H9 (cell line): ENCODE measurements at regions not wholly inside any gene's neighbourhood (a gene's known extent, or its start where the extent isn't known, plus 50 kb on each side); places are given as distances from the start of the nearest gene placed in this dataset.

Experiments used
- DNase-seq: peaks from one replicate; pipeline ENCODE4 v3.0.0-alpha.2; 2017
- H2AFZ ChIP-seq: one replicate; pipeline ENCODE4 v1.6.1; 2013; ENCODE audit warnings: mild to moderate bottlenecking, low read length, control low read depth, moderate library complexity
- H2AK5ac ChIP-seq: 2 replicates; pipeline ENCODE4 v1.6.1; 2013; ENCODE audit warnings: low read length, control low read depth, mixed read lengths; ENCODE audit not compliant: insufficient read length
- H2BK120ac ChIP-seq: one replicate; pipeline ENCODE4 v1.6.1; 2013; ENCODE audit warnings: low read depth, mild to moderate bottlenecking, low read length, control low read depth, inconsistent platforms; ENCODE audit not compliant: poor library complexity, severe bottlenecking
- H2BK12ac ChIP-seq: 2 replicates; pipeline ENCODE4 v1.6.1; 2013; ENCODE audit warnings: low read length, control low read depth, mixed read lengths, low read depth; ENCODE audit not compliant: insufficient read length
- H2BK15ac ChIP-seq: 2 replicates; pipeline ENCODE4 v1.6.1; 2013; ENCODE audit warnings: low read depth, low read length, control low read depth
- H2BK20ac ChIP-seq: one replicate; pipeline ENCODE4 v1.6.1; 2013; ENCODE audit warnings: low read depth, mild to moderate bottlenecking, low read length, control low read depth, inconsistent platforms; ENCODE audit not compliant: poor library complexity, severe bottlenecking
- H2BK5ac ChIP-seq: 2 replicates; pipeline ENCODE4 v1.6.1; 2013; ENCODE audit warnings: low read length, control low read depth, mixed read lengths; ENCODE audit not compliant: insufficient read length
- H3K14ac ChIP-seq: 2 replicates; pipeline ENCODE4 v1.6.1; 2013; ENCODE audit warnings: low read length, control low read depth; ENCODE audit not compliant: insufficient read depth
- H3K18ac ChIP-seq: 2 replicates; pipeline ENCODE4 v1.6.1; 2013; ENCODE audit warnings: low read depth, mild to moderate bottlenecking, mixed read lengths, low read length, control low read depth; ENCODE audit not compliant: insufficient read length
- H3K23ac ChIP-seq: 2 replicates; pipeline ENCODE4 v1.6.1; 2013; ENCODE audit warnings: low read length, control low read depth, mixed read lengths, low read depth; ENCODE audit not compliant: insufficient read length
- H3K23me2 ChIP-seq: 2 replicates; pipeline ENCODE4 v1.6.1; 2013; ENCODE audit warnings: low read depth, mild to moderate bottlenecking, mixed read lengths, low read length, control low read depth; ENCODE audit not compliant: insufficient read length, poor library complexity, severe bottlenecking
- H3K27ac ChIP-seq: 2 replicates; pipeline ENCODE4 v1.5.1; 2013; ENCODE audit warnings: low read length, control low read depth, mixed read lengths, low read depth; ENCODE audit not compliant: insufficient read length
- H3K27me3 ChIP-seq: 2 replicates; pipeline ENCODE4 v1.6.1; 2013; ENCODE audit warnings: low read length, control low read depth, inconsistent platforms; ENCODE audit not compliant: insufficient read depth
- H3K4ac ChIP-seq: 2 replicates; pipeline ENCODE4 v1.6.1; 2013; ENCODE audit warnings: low read depth, mild to moderate bottlenecking, control low read depth, inconsistent platforms, low read length, moderate library complexity
- H3K4me1 ChIP-seq: 2 replicates; pipeline ENCODE4 v1.6.1; 2013; ENCODE audit warnings: low read length, control low read depth, inconsistent platforms; ENCODE audit not compliant: insufficient read depth
- H3K4me2 ChIP-seq: 2 replicates; pipeline ENCODE4 v1.6.1; 2013; ENCODE audit warnings: low read length, control low read depth, mixed read lengths; ENCODE audit not compliant: insufficient read length, insufficient read depth
- H3K56ac ChIP-seq: 2 replicates; pipeline ENCODE4 v1.6.1; 2013; ENCODE audit warnings: low read depth, mild to moderate bottlenecking, mixed read lengths, low read length, control low read depth; ENCODE audit not compliant: insufficient read length
- H3K79me1 ChIP-seq: 2 replicates; pipeline ENCODE4 v1.6.1; 2013; ENCODE audit warnings: low read depth, mild to moderate bottlenecking, moderate library complexity, low read length, control low read depth, inconsistent platforms; ENCODE audit not compliant: insufficient read depth, poor library complexity, severe bottlenecking
- H3K79me2 ChIP-seq: 2 replicates; pipeline ENCODE4 v1.6.1; 2013; ENCODE audit warnings: low read length, control low read depth, inconsistent platforms; ENCODE audit not compliant: insufficient read depth
- H3K9ac ChIP-seq: 2 replicates; pipeline ENCODE4 v1.6.1; 2013; ENCODE audit warnings: low read length, control low read depth, mixed read lengths; ENCODE audit not compliant: insufficient read length; ENCODE audit errors: extremely low read depth
- H3K9me3 ChIP-seq: one replicate; pipeline ENCODE4 v1.6.1; 2013; ENCODE audit warnings: low read depth, low read length, inconsistent platforms; ENCODE audit not compliant: control insufficient read depth
- H3T11ph ChIP-seq: one replicate; pipeline ENCODE4 v1.6.1; 2013; ENCODE audit warnings: mild to moderate bottlenecking, low read length, control low read depth, inconsistent platforms
- H4K20me1 ChIP-seq: one replicate; pipeline ENCODE4 v1.6.1; 2013; ENCODE audit not compliant: control insufficient read depth, insufficient read length, insufficient read depth
- H4K5ac ChIP-seq: 2 replicates; pipeline ENCODE4 v1.6.1; 2013; ENCODE audit warnings: low read depth, mild to moderate bottlenecking, mixed read lengths, low read length, control low read depth; ENCODE audit not compliant: insufficient read length
- H4K8ac ChIP-seq: replicated peaks from 2 replicates; pipeline ENCODE4 v1.6.1; 2013; ENCODE audit warnings: low read length, control low read depth, mixed read lengths, low read depth; ENCODE audit not compliant: insufficient read length
- H4K91ac ChIP-seq: 2 replicates; pipeline ENCODE4 v1.6.1; 2013; ENCODE audit warnings: low read depth, mild to moderate bottlenecking, moderate library complexity, mixed read lengths, low read length, control low read depth; ENCODE audit not compliant: insufficient read length
- H3K27ac Mint-ChIP-seq, 3 experiments: 2 replicates in 2 of 3; 3 replicates in 1 of 3; pipeline ENCODE4 v1.8.0; 2020 to 2021; ENCODE audit warnings: mixed read lengths in 3 of 3, mild to moderate bottlenecking in 1 of 3, moderate library complexity in 1 of 3
- H3K27me3 Mint-ChIP-seq: 2 replicates; pipeline ENCODE4 v1.8.0; 2021; ENCODE audit warnings: low read depth, mild to moderate bottlenecking, moderate library complexity, mixed read lengths
- H3K36me3 Mint-ChIP-seq, 3 experiments: 2 replicates in 2 of 3; 3 replicates in 1 of 3; pipeline ENCODE4 v1.8.0; 2020 to 2021; ENCODE audit warnings: low read depth in 3 of 3, mixed read lengths in 3 of 3; ENCODE audit not compliant: insufficient read depth in 1 of 3
- H3K4me1 Mint-ChIP-seq, 2 experiments: 2 replicates each; pipeline ENCODE4 v1.8.0; 2020; ENCODE audit warnings: mixed read lengths in 2 of 2
- H3K4me3 Mint-ChIP-seq, 2 experiments: 2 replicates in 1 of 2; 3 replicates in 1 of 2; pipeline ENCODE4 v1.8.0; 2020 to 2021; ENCODE audit warnings: mild to moderate bottlenecking in 2 of 2, mixed read lengths in 2 of 2, moderate library complexity in 1 of 2
- H3K9me3 Mint-ChIP-seq, 2 experiments: 2 replicates in 1 of 2; 3 replicates in 1 of 2; pipeline ENCODE4 v1.8.0; 2020; ENCODE audit warnings: mild to moderate bottlenecking in 2 of 2, mixed read lengths in 2 of 2, moderate library complexity in 1 of 2
- WGBS: extraction: QIAGEN DNeasy Blood & Tissue Kit; methylation state at CpG from one replicate; pipeline ENCODE4 v1.1.7; 2013; ENCODE audit warnings: missing lambda C conversion rate, low lambda C conversion rate, mixed read lengths; ENCODE audit not compliant: insufficient read length; ENCODE audit errors: extremely low coverage; 5-methylcytosine and 5-hydroxymethylcytosine counted together
- TF ChIP-seq, protein P1 (sequence below): fragments of 200-600 bp; sonication (generic); conservative IDR thresholded peaks from 3 replicates; pipeline ENCODE4 v1.8.0; 2021; ENCODE audit warnings: antibody characterized with exemption, mild to moderate bottlenecking

DNA sequence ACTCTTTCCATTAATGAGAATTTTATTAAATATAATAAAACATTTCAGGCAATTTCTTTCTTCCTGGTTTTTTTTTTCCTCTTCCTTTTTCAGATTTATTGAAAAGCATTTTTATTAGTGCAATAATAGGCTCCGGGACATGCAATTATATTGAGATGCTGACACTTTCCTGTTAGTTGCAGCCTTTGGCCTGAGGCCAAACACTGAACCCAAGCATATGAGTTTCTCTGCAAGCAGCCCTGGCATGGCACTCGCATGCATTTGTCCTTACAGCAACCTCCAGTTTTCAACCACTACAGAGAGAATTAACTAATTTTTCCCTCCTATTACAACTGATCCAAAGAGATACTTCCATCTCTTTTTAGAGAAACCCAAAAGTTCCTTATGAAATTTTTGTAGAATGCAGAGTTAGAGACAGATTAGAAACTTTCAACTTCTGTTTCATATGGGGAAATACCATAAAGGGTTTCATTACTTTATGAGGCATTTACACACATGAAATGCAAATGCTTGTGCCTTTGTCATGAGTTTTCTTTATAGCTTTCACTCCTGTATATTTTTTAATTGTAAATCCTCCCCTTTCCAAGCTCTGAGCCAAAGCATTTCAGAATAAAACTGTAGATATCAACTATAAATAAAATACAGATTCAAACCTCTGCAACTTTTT is 183.0 kb downstream of the CETN3 start:
- no peak overlapping the region for H3K23ac ChIP-seq
- H3K4ac ChIP-seq = no peak overlapping the region
- H4K5ac ChIP-seq = no peak overlapping the region
- H3T11ph ChIP-seq = no peak overlapping the region
- H3K27me3 Mint-ChIP-seq = no peaks in the 10 kb centered on the region; the same call in 1 of the 2 replicates
- H3K79me1 ChIP-seq = no peaks in the 10 kb centered on the region
- H3K4me3 Mint-ChIP-seq = no peak overlapping the region
- no peak overlapping the region for H2BK5ac ChIP-seq
- H3K9ac ChIP-seq = no peak overlapping the region
- DNase-seq = no peak
- no peaks in the 10 kb centered on the region for H3K79me2 ChIP-seq
- no peak overlapping the region for H3K56ac ChIP-seq
- no peak overlapping the region for H3K14ac ChIP-seq
- no CpG with 5 or more reads among the region's 2 CpGs for WGBS
- H3K36me3 Mint-ChIP-seq = no peaks in the 10 kb centered on the region
- TF ChIP-seq, protein P1, sequence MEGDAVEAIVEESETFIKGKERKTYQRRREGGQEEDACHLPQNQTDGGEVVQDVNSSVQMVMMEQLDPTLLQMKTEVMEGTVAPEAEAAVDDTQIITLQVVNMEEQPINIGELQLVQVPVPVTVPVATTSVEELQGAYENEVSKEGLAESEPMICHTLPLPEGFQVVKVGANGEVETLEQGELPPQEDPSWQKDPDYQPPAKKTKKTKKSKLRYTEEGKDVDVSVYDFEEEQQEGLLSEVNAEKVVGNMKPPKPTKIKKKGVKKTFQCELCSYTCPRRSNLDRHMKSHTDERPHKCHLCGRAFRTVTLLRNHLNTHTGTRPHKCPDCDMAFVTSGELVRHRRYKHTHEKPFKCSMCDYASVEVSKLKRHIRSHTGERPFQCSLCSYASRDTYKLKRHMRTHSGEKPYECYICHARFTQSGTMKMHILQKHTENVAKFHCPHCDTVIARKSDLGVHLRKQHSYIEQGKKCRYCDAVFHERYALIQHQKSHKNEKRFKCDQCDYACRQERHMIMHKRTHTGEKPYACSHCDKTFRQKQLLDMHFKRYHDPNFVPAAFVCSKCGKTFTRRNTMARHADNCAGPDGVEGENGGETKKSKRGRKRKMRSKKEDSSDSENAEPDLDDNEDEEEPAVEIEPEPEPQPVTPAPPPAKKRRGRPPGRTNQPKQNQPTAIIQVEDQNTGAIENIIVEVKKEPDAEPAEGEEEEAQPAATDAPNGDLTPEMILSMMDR = no peak
- H3K4me2 ChIP-seq = no peak overlapping the region
- no peak overlapping the region for H2AFZ ChIP-seq
- no peaks in the 10 kb centered on the region for H3K9me3 Mint-ChIP-seq
- H4K20me1 ChIP-seq = no peaks in the 10 kb centered on the region
- no peaks in the 10 kb centered on the region for H3K4me1 ChIP-seq
- no peak overlapping the region for H4K91ac ChIP-seq
- no peak overlapping the region for H2BK20ac ChIP-seq
- H2BK120ac ChIP-seq = no peak overlapping the region
- H2AK5ac ChIP-seq = no peak overlapping the region
- H3K23me2 ChIP-seq = no peaks in the 10 kb centered on the region
- H3K27me3 ChIP-seq = no peaks in the 10 kb centered on the region
- H3K27ac Mint-ChIP-seq = no peak overlapping the region
- no peak overlapping the region for H4K8ac ChIP-seq
- H3K18ac ChIP-seq = no peak overlapping the region
- H3K9me3 ChIP-seq = no peaks in the 10 kb centered on the region
- H2BK15ac ChIP-seq = no peak overlapping the region
- H3K4me1 Mint-ChIP-seq = no peaks in the 10 kb centered on the region
- H3K27ac ChIP-seq = no peak overlapping the region
- no peak overlapping the region for H2BK12ac ChIP-seq
